K562 (cell line): ENCODE measurements at regions not wholly inside any gene's neighbourhood (a gene's known extent, or its start where the extent isn't known, plus 50 kb on each side); places are given as distances from the start of the nearest gene placed in this dataset.

Experiments
- ARID1B ChIP-seq: fragments of 450-650 bp; IDR thresholded peaks from 2 replicates; pipeline ENCODE4 v1.6.1; 2016; ENCODE audit warnings: antibody characterized with exemption, mild to moderate bottlenecking, inconsistent platforms
- BHLHE40 ChIP-seq: IDR thresholded peaks from 2 replicates; pipeline ENCODE4 v1.6.1; 2011; ENCODE audit warnings: low read length, improper control_type of control experiment
- CBFA2T3 ChIP-seq: fragments of 450-650 bp; IDR thresholded peaks from 2 replicates; pipeline ENCODE4 v1.6.1; 2017
- CREB1 ChIP-seq, 2 experiments: sonication (generic) in 1 of 2; formaldehyde crosslinking in 1 of 2; IDR thresholded peaks; 2 replicates each; pipeline versions ENCODE4 v1.6.1 to v1.8.0; 2012 to 2022; ENCODE audit warnings: inconsistent platforms in 1 of 2, mild to moderate bottlenecking in 1 of 2, missing genetic modification reagents in 1 of 2, moderate library complexity in 1 of 2
- DACH1 ChIP-seq: fragments of 450-650 bp; IDR thresholded peaks from 2 replicates; pipeline ENCODE4 v1.6.1; 2018; ENCODE audit not compliant: partially characterized antibody
- FOS ChIP-seq: IDR thresholded peaks from 3 replicates; pipeline ENCODE4 v1.6.1; 2011; ENCODE audit not compliant: insufficient read length; ENCODE audit errors: extremely low read depth
- FOSL1 ChIP-seq: fragments of 200-800 bp; sonication (Bioruptor generic); conservative IDR thresholded peaks from 2 replicates; pipeline ENCODE4 v1.6.1; 2016; ENCODE audit warnings: missing genetic modification characterization, missing compliant biosample characterization
- HDAC2 ChIP-seq: fragments of 450-650 bp; IDR thresholded peaks from 2 replicates; pipeline ENCODE4 v1.6.1; 2016; ENCODE audit warnings: mild to moderate bottlenecking
- IRF2 ChIP-seq: sonication (generic); formaldehyde crosslinking; IDR thresholded peaks from 2 replicates; pipeline ENCODE4 v1.8.1; 2022; ENCODE audit warnings: mild to moderate bottlenecking, missing genetic modification reagents
- LEF1 ChIP-seq: fragments of 450-650 bp; IDR thresholded peaks from 2 replicates; pipeline ENCODE4 v1.6.1; 2016; ENCODE audit warnings: mild to moderate bottlenecking
- NCOA2 ChIP-seq, 2 experiments: fragments of 450-650 bp; IDR thresholded peaks; 2 replicates each; pipeline ENCODE4 v1.6.1; 2018; ENCODE audit warnings: mild to moderate bottlenecking in 2 of 2, moderate library complexity in 1 of 2; ENCODE audit not compliant: partially characterized antibody in 2 of 2
- NFXL1 ChIP-seq: fragments of 450-650 bp; formaldehyde crosslinking; IDR thresholded peaks from 2 replicates; pipeline ENCODE4 v1.4.0; 2021; ENCODE audit warnings: mild to moderate bottlenecking
- PBX2 ChIP-seq, 2 experiments: IDR thresholded peaks in 1 of 2; conservative IDR thresholded peaks in 1 of 2; 2 replicates each; pipeline ENCODE4 v1.6.1; 2016; ENCODE audit warnings: low read depth in 2 of 2, mild to moderate bottlenecking in 1 of 2, missing compliant biosample characterization in 1 of 2, missing genetic modification characterization in 1 of 2, moderate library complexity in 1 of 2
- PCBP2 ChIP-seq: fragments of 200-400 bp; formaldehyde crosslinking; IDR thresholded peaks from 2 replicates; pipeline ENCODE4 v1.6.1; 2018; ENCODE audit warnings: low read length, low read depth, mild to moderate bottlenecking, moderate library complexity; ENCODE audit not compliant: poor library complexity, severe bottlenecking
- POLR3A ChIP-seq: IDR thresholded peaks from 2 replicates; pipeline ENCODE4 v1.6.1; 2011; ENCODE audit warnings: borderline replicate concordance, mild to moderate bottlenecking, moderate library complexity; ENCODE audit not compliant: insufficient read length, insufficient read depth; ENCODE audit errors: extremely low read depth
- TGIF2 ChIP-seq: sonication (generic); formaldehyde crosslinking; IDR thresholded peaks from 2 replicates; pipeline ENCODE4 v1.8.1; 2022; ENCODE audit warnings: mild to moderate bottlenecking, missing genetic modification reagents, moderate library complexity
- U2AF1 ChIP-seq: fragments of 200-400 bp; formaldehyde crosslinking; optimal IDR thresholded peaks from 2 replicates; pipeline ENCODE3; 2017; ENCODE audit warnings: mild to moderate bottlenecking, low read depth, low read length, moderate library complexity
- ZBTB12 ChIP-seq: fragments of 250-450 bp; sonication (Bioruptor Pico); IDR thresholded peaks from 2 replicates; pipeline ENCODE4 v1.4.0; 2020
- ZNF24 ChIP-seq: fragments of 450-650 bp; IDR thresholded peaks from 2 replicates; pipeline ENCODE4 v1.6.1; 2016
- TF ChIP-seq, protein P1 (sequence below): IDR thresholded peaks from 2 replicates; pipeline ENCODE4 v1.6.1; 2011; ENCODE audit warnings: borderline replicate concordance, low read depth, mild to moderate bottlenecking, moderate library complexity, low read length; ENCODE audit not compliant: insufficient read depth, poor library complexity, severe bottlenecking
- TF ChIP-seq, protein P2 (sequence below): fragments of 250-450 bp; sonication (Bioruptor Pico); IDR thresholded peaks from 2 replicates; pipeline ENCODE4 v1.8.0; 2022; ENCODE audit warnings: inconsistent platforms

DNA sequence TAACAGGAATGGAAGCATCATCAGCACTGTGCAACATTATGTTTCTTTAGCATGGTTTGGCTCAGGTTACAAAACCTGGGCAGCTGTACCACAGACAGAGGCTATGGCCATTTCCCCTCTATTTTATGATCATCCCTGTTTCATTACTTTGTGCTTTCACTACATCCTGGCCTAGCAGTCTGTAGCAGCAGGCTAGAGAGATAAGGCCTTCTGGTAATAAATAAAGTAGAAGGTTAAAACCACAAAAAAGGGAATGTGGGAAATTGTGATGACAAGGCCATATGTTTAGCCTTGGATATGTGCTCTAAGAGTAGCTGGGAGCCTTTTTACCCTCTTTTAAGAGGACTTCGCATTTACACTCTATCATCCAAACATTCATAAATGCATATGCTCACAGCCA lies 266.2 kb upstream of the PHF14 start (continued):
- TF ChIP-seq TGIF2 (CRISPR knock-in tag) (no peak), CBFA2T3 (peak; percentile 95), BHLHE40 (peak; percentile 17; the same call in 1 of the 2 replicates), FOSL1 (tag) (peak; percentile 63), FOS (no peak), DACH1 (peak; percentile 80), PBX2 (CRISPR knock-in tag; IDR thresholded peaks at IDR 0.05; ENCODE audit: low read depth) (peak; percentile 69), PBX2 (tag; conservative IDR thresholded peaks at IDR 0.05; ENCODE audit: low read depth) (peak; percentile 100), PCBP2 (no peak), ZBTB12 (CRISPR knock-in tag) (no peak), ZNF24 (peak; percentile 86), NFXL1 (peak; percentile 64; the same call in 1 of the 2 replicates), U2AF1 (no peak), LEF1 (peak; percentile 100), ARID1B (peak; percentile 98), CREB1 (IDR thresholded peaks at IDR 0.05) (peak; percentile 70; the same call in 1 of the 2 replicates), CREB1 (CRISPR knock-in tag; IDR thresholded peaks at IDR 0.05) (no peak), NCOA2 (IDR thresholded peaks at IDR 0.05; ENCODE audit: partially characterized antibody in 2 of 2) (peak; percentile 65 to 74), IRF2 (no peak), HDAC2 (peak; percentile 83), POLR3A (no peak)
- TF ChIP-seq, protein P1, sequence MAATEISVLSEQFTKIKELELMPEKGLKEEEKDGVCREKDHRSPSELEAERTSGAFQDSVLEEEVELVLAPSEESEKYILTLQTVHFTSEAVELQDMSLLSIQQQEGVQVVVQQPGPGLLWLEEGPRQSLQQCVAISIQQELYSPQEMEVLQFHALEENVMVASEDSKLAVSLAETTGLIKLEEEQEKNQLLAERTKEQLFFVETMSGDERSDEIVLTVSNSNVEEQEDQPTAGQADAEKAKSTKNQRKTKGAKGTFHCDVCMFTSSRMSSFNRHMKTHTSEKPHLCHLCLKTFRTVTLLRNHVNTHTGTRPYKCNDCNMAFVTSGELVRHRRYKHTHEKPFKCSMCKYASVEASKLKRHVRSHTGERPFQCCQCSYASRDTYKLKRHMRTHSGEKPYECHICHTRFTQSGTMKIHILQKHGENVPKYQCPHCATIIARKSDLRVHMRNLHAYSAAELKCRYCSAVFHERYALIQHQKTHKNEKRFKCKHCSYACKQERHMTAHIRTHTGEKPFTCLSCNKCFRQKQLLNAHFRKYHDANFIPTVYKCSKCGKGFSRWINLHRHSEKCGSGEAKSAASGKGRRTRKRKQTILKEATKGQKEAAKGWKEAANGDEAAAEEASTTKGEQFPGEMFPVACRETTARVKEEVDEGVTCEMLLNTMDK, result no peak
- TF ChIP-seq, protein P2, sequence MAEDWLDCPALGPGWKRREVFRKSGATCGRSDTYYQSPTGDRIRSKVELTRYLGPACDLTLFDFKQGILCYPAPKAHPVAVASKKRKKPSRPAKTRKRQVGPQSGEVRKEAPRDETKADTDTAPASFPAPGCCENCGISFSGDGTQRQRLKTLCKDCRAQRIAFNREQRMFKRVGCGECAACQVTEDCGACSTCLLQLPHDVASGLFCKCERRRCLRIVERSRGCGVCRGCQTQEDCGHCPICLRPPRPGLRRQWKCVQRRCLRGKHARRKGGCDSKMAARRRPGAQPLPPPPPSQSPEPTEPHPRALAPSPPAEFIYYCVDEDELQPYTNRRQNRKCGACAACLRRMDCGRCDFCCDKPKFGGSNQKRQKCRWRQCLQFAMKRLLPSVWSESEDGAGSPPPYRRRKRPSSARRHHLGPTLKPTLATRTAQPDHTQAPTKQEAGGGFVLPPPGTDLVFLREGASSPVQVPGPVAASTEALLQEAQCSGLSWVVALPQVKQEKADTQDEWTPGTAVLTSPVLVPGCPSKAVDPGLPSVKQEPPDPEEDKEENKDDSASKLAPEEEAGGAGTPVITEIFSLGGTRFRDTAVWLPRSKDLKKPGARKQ (CRISPR knock-in tag), result no peak
